NCI-H1417 (cell line): ENCODE measurements at regions not wholly inside any gene's neighbourhood (a gene's known extent, or its start where the extent isn't known, plus 50 kb on each side); places are given as distances from the start of the nearest gene placed in this dataset.
A peak's percentile ranks its signal among the peaks of the same experiment; 100 is the strongest.
"Not testable (repeated sequence)": the region's sequence is repeated elsewhere in the genome, so short reads cannot be mapped to it uniquely, and the experiment has no call there.

Experiments
- DNase-seq, 3 experiments: peaks; one replicate each; lab custom pipeline; 2025; lab: John Stamatoyannopoulos, UW

DNA sequence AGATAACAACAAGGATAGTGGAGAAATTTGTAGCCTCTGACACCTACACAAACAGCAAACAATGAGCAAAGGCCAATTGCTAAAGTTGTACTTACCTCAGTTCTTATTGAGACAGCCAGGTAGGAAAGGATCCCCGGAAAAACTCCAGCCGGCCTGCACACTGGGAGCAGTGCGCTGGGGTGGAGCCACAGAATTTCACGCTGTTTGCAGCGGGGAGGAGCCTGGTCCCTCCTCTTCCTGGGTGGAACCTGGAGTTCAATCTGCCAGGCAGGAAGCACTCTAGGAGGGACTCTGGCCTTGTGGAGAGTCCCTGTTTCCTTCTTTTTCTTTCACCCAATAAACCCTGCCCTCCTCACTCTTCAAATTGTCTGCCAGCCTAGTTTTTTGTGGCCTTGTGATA, 382.6 kb upstream of the TGIF2LX start:
- DNase-seq: not testable (repeated sequence)

DNA sequence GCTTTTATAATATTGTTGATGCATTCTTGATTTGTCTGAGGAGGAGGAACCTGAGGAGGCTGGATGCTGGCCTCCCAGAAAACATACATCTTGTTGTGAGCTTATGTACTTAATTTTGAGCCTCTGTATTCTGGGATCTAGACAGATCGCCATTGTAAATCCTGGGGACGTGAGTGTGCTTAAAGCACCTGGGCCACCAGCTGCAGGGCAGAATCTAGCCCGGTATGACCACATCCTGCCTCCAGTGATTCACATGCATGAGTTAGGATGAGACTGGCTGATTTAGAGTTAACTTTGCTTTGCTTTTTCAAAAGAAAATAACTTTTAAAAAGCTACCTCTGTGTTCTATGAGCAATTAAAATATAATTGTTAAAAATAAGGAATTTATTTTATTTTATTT, 364.6 kb upstream of the TGIF2LX start:
- DNase-seq: not testable (repeated sequence)

DNA sequence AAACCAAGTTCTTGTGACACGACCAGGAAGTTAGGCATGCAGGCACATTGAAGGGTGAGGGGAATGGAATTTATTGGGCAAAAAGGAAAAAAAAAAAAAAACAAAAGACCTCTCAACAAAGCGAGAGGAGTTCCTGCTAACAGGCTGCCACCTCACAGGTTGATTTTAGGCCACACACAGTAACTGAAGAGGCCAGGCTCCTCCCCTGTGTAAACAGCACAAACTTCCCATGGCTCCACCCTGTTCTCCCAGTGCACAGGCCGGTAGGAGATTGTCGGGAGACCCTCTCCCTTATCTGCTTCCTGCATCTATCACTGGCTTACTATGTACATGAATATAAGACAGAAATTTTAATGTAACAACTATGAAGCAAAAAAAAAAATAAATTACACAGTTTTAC, 359.6 kb upstream of the TGIF2LX start:
- not testable (repeated sequence) for DNase-seq

DNA sequence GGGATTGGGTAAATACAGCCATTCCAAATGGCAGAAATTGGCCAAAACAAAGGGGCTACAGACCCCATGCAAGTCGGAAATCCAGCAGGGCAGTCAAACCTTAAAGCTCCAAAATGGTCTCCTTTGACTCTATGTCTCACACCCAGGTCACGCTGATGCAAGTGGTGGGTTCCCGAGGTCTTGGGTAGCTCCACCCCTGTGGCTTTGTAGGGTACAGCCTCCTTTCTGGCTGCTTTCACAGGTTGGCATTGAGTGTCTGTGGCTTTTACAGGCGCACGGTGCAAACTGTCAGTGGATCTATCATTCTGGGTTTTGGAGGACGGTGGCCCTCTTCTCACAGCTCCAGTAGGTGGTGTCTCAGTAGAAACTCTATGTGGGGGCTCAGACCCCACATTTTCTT, 358.6 kb upstream of the TGIF2LX start:
- DNase-seq: not testable (repeated sequence)

DNA sequence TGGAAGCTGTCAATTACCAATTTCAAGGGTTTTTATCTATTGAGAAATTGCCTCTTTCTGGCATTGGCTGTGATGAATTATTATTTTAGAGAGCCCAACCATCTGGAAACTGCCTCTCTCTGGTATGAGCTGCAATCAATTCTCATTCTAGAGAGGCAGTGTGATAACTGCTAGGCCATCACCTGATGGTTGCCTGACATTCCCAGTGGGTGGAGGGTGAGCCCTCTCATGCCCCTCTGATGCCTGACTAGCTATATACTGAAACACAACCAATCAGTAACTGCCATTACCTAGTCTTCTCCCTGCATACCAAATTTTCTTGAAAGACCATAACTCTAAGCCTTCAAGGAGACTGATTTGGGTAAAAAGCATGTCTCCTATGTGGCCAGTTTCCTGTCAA, 353.9 kb upstream of the TGIF2LX start:
- not testable (repeated sequence) for DNase-seq

DNA sequence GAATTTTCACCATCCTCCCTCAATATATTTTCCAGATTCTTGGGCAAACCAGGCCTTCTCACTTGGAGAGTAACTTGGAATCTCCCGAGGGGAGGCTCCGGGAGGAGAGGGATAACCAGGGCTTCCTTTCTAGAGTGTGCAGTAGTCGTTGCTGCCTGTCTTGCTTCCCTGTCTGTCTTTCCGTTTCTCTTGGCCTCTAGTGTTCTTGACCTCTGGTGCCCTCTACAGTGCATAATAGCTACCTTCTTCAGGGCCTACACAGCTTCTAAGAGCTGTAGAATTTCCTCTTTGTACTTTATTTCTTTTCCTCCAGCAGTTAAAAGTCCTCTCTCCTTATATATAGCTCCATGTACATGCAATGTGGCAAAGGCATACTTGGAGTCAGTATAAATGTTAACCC, 339.8 kb upstream of the TGIF2LX start:
- peak in 1 of 3 experiments; percentile 8 for DNase-seq

DNA sequence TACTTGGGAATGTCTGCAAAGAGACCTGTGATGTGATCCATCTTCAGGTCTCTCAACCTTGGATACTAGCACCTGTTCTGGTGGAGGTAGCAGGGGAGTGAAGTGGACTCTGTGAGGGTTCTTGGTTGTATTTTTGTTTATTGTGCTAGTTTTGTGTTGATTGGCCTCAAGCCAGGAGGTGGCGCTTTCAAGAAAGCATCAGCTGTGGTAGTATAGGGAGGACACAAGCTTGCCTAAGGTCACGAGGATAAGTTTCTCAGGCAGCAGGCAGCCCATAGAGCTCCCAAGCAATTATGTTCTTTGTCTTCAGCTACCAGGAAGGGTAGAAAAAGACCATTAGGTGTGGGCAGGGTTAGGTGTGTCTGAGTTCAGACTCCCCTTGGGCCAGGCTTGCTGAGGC, 289.9 kb upstream of the TGIF2LX start:
- not testable (repeated sequence) for DNase-seq

DNA sequence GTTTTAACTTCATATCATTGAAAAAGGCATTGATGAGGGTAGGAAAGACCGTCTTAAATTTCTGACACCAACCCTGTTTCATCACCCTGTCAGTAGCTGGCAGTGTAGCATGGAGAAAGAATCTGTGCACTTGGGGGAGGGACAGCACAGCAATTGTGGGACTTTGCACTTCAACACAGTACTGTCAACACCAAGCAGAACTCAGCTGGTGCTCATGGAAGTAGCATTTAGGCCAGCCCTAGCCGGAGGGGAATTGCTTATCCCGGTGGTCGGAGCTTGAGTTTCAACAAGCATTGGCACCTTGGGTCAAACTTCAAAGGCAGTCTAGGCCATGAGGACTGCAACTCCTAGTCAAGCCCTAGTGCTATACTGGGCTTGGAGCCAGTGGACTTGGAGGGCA, 285.8 kb upstream of the TGIF2LX start:
- not testable (repeated sequence) for DNase-seq

DNA sequence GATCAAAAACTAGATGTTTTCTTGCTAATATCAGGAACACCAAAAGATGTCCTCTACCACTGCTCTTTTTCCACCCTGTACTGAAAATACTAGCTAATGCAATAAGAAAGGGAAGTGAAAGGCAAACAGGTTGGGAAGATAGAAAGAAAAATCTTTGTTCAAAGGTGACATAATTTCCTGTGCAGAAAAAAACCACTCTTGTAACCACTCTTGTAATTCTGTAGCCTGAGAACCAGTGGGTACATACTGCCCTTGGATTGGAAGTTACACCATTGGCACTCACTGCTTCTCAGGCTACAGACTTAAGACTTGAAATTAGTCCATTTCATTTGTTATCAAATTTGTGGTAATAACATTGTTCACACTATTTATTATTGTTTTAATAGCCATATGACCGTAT, 263.0 kb upstream of the TGIF2LX start:
- DNase-seq: not testable (repeated sequence)

DNA sequence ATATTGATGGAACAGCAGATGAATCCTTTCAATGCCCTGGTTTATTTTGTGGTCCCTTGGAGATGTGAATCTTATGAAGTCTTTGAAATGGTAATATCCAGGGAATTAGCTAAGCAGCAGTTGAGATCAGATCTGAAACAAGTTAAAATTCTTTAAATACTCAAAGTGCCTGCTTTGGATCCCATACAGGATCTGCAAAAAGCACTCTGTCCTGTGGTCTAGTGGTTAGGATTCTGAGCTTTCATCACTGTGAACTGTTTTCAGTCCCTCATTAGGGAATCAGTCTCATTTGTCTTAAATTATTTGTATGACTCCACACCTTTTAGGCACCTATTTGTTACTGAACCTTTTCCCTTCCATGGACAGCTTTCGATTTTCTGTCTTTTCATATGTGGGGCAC, 215.2 kb upstream of the TGIF2LX start:
- not testable (repeated sequence) for DNase-seq

DNA sequence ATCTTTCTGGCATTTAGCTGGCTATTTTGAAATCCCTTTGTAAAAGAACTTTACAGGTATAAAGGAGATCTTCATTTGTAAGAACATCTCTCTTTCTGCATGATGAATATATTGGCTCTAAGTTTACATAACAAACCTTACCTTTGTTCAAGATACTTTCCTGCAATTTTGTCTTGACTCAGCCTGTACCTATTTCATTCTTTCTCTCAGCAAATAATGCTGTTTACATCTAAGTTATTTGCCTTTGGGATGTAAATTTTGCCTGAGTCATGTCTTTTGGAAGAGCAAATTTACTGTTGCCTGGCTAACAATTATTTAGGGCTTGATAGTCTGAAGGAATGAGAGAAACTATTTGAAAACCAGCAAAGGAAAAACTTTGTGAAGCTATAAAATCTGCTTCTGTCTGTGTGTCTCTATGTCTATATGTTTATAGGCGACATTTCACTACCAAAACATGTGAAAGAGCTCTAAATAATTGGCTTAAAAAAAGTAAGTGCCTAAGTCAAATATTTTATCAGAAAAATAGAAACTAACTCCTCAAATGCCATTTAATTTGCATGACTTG, 214.3 kb upstream of the TGIF2LX start:
- not testable (repeated sequence) for DNase-seq

DNA sequence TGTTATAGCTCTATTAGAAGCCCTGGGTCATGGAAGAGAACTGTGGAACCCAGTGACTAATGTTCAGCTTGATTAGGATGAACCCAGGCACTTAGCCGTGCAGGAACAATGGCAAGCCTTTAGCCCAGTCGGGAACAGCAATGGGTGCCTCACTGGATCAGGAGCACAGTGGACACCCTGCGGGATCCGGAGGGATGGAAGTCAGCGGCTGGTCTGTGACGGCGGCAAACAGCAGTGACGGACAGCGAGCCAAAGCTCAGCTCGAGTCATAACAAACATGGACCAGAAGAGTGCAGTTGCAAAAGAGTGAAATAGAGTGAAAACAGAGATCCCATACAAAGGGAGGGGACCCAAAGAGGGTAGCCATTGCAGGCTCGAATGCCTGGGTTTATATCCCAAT, 187.3 kb upstream of the TGIF2LX start:
- not testable (repeated sequence) for DNase-seq

DNA sequence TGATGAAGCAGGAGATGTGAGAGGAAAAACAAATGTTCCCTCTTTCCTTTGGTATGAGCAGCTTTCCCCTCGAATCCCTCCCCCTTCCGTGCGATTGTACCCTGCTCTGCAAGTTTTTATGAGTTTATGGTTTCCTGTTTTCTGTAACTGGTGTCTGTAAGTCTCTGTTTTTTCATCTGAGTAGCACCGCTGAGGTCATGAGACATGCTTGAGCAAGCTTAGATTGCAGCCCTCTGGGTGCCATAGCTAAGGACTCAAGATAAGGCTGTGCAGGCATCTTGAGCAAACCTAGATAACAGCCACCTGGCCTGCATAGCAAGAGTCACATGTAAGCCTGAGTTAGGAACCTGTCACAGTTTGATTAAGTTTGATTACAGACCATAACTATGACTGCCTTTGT, 165.2 kb upstream of the TGIF2LX start:
- not testable (repeated sequence) for DNase-seq

DNA sequence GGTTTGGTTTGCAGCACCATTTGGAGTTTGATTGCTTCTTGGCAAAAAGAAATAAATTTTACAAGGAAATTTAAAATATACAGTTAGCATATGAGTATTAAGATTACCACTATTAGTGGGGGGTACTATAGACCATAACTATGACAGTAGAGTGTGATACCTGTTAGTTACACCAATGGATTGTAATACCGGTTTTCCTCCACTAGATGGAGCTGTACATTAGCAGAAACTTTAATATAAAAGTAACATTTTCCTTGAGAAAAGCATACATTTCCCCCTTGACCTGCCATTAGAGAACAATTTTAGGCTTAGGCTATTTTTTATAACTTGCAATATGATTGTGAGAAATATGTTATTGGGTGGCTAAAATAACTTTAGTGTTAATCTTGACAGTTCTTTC, 163.9 kb upstream of the TGIF2LX start:
- peak in 2 of 3 experiments; percentile 3 to 59 for DNase-seq

DNA sequence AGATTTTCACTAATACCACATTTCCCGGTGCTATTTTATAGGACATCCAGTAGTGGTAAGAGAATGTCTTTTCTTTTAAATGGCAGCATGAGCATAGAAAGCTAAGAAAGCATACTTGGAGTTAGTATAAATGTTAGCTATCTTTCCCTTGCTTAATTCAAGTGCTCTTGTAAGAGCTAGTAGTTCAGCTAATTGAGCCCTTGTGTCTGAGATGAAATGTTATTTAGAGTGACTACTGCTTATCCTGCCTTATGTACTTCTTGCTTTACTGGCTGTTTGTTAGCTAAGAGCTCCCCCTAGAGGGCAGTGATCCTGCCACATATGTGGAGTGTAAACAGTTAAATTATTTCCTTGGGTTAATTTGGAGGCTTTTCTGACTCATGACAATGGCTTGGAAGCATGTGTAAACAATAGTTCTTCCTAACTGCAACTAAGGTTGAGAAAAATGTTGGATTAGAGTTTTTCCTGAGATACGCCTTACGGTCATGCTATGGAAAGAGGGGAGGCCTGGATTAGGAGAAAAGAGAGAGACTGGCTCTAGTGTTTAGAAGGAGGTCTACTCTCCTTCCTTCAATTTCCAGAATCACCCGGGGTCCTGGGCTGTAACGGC, 162.5 kb upstream of the TGIF2LX start:
- not testable (repeated sequence) for DNase-seq

DNA sequence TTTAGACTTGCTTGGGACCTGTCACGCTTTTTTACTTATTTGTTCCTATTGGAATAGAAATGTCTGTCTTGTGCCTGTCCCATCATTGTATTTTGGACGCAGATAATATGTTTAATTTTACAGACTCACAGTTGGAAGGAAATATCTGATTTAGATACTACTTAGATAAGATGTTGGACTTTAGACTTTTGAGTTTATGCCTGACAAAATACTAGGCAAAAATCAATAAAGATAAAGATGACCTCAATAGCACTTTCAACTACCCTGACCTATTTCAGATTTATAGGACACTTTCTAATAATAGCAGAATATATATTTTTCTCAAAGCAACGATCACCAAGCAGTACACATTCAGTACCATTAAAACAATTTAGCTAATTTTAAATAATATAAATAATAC, 150.1 kb upstream of the TGIF2LX start:
- DNase-seq: not testable (repeated sequence)

DNA sequence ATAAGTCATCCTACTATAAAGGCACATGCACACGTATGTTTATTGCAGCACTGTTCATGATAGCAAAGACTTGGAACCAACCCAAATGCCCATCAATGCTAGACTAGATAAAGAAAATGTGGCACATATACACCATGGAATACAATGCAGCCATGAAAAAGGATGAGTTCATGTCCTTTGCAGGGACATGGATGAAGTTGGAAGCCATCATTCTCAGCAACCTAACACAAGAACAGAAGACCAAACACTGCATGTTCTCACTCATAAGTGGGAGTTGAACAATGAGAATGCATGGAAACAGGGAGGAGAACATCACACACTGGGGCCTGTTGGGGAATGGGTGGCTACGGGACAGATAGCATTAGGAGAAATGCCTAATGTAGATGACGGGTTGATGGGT, 110.3 kb upstream of the TGIF2LX start:
- not testable (repeated sequence) for DNase-seq

DNA sequence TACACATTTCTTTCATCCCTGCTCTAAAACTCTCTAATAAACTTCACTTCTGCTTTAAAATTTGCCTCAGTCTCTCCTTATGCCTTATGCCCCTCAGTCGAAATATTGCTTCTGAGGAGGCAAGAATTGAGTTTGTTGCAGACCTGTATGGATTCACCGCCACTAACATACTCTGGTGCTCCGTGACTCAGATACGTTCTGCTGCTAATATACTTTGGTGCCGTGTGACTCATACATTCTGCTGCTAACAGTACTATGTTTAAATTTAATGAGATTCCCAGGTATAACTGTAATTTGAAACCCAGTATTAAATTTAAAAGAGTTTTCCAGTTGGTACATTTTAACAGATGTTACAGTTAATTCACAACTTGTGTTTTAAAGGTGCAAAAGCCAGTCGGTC, 82.0 kb upstream of the TGIF2LX start:
- DNase-seq: not testable (repeated sequence)

DNA sequence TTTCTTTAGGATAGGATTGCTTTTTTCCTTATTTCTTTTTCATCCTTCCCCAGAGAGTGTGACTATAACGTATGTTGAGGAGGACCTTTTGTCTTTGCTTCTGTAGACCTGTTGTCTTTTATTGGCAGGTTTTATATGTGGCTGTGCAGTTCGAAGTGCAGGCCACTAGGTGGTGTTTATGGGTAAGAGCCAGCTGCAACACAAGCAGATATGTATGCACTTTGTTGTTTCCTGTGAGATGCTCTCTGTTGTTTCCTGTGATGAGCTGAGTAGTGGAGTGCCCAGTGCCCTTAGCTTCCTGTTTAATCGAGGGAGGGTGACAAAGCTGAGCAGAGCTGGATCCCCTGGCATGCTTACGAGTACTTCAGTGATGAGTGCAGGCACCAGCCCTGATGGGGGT, 50.0 kb upstream of the TGIF2LX start:
- DNase-seq: peak in 2 of 3 experiments; percentile 31 to 75
